GM18507 (cell line): ENCODE measurements at regions not wholly inside any gene's neighbourhood (a gene's known extent, or its start where the extent isn't known, plus 50 kb on each side); places are given as distances from the start of the nearest gene placed in this dataset.

Source experiments
- DNase-seq: peaks from one replicate; pipeline ENCODE4 v3.0.0; 2011; ENCODE audit warnings: low read depth; ENCODE audit not compliant: insufficient read length; ENCODE audit errors: extremely low spot score
- FAIRE-seq: peaks from 2 replicates; lab custom pipeline; 2011; peaks lifted over from hg19 to GRCh38; lab: Jason Lieb, UNC

DNA sequence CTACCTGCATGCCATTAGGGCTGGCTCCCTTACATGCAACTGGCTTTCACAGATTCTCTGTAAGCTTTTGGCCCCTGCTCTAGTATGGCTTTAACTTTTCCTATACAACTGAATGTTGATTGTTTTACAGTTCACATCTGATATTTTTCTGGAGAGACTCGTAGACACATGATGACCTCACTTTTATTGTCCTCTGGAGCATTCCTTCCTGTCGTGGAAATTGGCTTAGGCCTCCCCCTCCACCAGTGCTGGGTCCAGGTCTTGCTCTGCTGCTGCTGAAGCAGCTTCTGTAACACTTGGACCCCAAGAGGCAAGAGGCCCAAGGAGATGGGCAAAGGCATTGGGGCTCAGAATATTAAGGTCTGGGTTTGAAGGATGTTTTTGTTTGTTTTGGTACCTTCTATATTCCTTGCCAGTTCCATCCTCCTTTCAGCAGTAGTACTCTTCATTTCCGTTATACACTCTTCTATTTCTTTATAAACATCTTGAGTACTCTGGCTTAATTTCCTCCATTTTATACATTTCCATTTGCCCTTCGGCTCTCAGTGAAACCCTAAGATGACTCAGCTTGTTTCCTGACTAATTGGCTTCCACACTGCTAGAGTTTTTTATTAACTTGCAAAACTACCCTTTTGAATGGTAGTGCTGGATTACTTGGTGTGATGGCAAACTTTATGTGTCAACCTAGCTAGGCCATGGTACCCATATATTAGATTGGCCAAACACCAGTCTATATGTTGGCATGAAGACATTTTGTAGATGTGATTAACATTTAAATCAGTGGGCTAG lies 219.8 kb downstream of the CDCA7 start:
- peak; percentile 8 for DNase-seq
- FAIRE-seq = peak; percentile 62

GRCh38 chr2:173578404-173579107 lies 223.9 kb downstream of the CDCA7 start:
- no peak for FAIRE-seq
- DNase-seq = no peak

DNA sequence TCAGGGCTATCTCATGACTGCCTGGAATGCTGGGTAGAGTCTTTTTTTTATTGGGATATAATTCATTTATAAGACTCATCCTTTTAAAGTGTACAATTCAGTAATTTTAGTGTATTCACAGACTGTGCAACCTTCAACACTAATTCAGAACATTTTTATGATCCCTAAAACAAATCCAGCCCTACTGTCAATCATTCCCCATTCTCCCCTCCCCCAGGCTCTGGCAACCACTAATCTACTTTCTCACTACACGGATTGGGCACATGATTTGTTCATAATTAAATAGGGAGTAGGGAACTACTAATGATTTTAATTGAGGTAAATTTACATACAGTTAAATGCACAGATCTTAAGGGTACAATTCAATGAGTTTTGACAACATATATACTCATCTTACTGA lies 225.7 kb downstream of the CDCA7 start:
- DNase-seq (no peak), FAIRE-seq (no peak)

- DNase-seq (no peak), FAIRE-seq (no peak)
Observed at GRCh38 chr2:173580956-173581355, 226.3 kb downstream of the CDCA7 start.

DNA sequence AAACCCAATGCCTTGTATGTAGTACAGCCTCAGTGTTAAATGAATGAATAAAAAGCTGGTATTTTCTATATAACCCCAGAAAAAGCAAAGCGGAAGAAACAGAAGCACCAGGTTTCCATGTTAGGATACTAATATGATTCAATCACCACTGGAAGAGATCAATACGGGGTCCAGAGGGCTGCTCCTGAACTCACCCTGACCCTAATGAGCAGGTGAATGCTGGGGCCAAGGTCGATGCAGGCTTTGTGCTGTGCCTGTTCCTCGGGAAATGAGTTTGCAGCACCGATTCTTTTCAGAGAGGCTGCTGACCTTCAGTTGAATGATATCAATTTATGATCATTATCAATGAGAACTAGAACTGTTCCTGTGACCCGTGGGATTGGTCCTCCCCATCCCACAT lies 228.5 kb downstream of the CDCA7 start:
- DNase-seq (no peak), FAIRE-seq (no peak)

GRCh38 chr2:173584000-173584399 lies 229.3 kb downstream of the CDCA7 start:
- DNase-seq = no peak
- no peak for FAIRE-seq

DNA sequence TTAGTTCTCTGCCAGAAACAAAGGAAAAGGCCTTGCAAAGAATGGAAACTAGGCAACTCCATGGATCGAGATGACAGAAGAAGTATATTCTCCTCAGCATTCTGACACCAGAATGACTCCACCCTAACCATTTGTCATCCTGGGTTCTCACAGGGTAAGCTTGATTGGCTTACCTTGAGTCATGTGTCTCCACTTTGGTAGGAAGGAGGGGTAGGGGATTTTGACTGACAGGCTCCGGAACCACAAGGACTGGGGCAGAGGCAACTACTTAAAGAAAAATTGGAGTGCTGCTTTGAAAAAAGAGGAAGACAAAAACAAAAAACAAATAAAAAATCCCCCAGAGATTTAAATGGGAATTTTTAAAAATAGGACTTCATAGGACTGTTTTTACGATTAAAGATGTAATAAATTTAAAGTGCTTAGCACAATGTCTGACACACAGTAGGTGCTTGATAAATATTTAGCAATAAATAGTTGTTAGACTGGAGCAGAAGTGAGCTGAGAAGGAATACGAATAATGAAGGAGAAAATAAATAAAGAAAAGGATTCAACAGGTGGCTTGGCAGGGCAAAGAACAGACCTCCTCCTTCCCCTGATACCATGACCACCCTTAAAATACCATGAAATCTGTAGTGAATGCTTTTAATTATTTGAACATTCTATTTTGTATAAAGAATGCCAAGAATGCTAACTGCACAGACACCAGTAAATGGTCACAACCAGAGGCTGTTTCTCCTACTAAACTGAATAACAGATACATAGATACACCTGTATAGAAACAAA lies 230.2 kb downstream of the CDCA7 start:
- FAIRE-seq = no peak
- DNase-seq = no peak

DNA sequence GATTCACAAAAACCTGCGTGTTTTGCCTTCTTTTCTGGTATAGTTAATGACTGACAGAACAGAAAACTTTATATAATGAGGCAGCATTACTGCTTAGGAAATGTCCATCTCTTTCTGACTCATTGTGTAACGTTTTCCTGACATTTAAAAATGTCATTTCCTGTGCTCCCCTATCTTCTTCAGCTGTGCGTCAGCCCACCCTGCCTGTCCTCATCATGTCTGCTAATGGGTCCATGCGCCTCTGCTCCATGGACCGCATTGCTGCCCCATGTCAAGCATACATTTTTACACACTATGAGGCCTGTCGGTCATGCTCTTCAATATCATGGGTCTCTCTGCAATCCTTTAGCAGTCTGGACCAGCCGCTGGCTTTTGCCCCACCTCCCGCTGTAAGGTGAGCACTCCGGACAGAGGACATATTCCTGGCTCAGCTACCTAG lies 234.3 kb downstream of the CDCA7 start:
- DNase-seq = no peak

GRCh38 chr2:173589604-173590275 lies 235.1 kb downstream of the CDCA7 start:
- FAIRE-seq (no peak), DNase-seq (no peak)

More for the DNA sequence above, 234.3 kb downstream of the CDCA7 start:
- FAIRE-seq = no peak

GRCh38 chr2:173590276-173590861 lies 235.7 kb downstream of the CDCA7 start:
- FAIRE-seq = no peak

DNA sequence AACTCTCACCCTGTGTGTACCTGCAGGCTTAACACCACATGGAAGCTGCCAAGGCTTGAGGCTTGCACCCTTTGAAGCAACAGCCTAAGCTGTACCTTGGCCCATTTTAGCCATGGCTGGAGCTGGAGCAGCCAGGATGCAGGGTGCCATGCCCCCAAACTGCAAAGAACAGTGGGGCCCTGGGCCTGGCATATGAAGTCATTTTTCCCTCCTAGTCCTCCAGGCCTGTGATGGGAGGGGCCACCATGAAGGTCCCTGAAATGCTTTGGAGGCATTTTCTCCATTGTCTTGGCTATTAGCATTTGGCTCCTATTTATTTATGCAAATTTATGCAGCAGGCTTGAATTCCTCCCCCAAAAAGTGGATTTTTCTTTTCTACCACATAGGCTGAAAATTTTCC lies 238.4 kb downstream of the CDCA7 start:
- FAIRE-seq (no peak), DNase-seq (no peak)

More at GRCh38 chr2:173590276-173590861, 235.7 kb downstream of the CDCA7 start:
- no peak for DNase-seq

DNA sequence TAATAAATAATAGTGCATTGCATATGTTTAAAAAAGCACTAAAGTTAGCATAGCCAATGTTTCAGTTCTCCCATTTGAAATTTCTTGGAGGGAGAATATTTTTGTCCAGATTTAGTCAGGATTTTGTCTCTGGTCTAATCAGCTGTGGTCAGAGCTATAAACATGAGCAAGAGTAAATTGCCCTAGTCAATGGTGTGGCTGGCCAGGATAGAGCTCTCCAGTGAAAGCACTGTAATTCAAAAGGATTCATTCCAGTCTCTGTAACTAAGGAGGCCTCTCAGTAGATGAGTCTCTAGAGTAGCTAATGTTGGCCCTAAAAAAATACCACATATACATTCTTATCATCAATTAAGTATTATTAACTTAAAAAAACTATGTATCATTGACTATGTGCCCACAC lies 241.6 kb downstream of the CDCA7 start:
- DNase-seq (no peak), FAIRE-seq (no peak)

DNA sequence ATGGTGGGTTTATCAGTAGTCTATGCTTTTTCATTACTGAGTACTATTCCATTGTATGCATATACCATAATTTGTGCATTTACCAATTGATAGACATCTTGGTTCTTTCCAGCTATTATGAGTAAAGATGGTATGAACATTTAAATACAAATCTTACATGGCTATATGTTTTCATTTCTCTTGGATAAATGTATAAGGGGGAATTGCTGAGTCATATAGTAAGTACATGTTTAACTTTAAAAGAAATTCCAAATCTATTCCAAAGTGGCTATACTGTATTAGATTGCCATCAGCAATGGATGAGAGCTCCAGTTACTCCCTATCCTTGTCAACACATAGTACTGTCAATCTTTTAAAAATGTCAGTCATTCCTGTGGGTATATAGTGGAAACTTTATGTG lies 243.9 kb downstream of the CDCA7 start:
- FAIRE-seq = no peak

GRCh38 chr2:173599821-173600359 lies 245.2 kb downstream of the CDCA7 start:
- FAIRE-seq (no peak), DNase-seq (no peak)

More for the DNA sequence above, 243.9 kb downstream of the CDCA7 start:
- no peak for DNase-seq

DNA sequence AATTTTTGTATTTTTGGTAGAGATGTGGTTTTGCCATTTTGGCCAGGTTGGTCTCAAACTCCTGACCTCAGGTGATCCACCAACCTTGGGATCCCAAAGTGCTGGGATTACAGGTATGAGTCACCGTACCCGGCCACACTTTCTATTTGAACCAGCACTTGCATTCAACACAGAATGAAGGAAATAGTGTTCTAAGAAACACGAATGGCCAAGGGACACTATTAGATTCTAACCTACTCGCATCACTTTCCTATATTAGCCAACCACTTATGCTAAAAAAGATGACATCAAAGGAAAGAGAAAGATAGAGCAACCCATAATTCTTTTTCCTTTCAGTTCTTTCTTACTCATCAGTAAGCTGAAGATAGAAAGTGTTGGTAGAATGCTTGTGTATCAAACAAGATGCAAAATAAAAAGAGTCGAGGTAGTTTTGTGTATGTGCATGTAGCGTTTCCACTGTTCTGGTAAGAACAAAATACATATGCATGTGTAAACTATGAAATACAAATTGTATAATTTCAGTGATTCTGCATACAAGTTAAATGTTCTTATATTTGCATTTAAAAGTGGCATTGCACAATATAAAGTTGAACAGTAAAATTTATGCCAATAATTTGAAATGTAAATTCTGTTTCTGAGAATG lies 247.6 kb downstream of the CDCA7 start:
- FAIRE-seq (no peak), DNase-seq (no peak)

DNA sequence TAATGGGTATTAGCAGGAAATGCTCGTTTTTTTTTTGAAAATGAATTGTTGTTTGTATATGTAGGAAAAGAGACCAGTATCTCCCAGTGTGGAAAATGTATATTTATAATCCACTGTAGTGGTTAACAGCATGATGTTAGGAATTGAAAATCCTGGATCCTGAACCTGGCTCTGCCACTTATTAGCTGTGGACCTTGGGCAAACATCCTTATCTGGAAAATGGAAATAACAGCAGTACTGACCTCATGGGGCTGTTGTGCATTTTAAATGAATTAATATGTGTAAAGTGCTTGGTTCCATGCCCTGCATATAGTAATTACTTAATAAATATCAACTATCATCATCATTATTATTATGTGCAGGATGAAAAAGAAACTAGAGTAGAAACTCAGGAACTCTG lies 251.3 kb downstream of the CDCA7 start:
- FAIRE-seq = no peak
- DNase-seq = no peak

DNA sequence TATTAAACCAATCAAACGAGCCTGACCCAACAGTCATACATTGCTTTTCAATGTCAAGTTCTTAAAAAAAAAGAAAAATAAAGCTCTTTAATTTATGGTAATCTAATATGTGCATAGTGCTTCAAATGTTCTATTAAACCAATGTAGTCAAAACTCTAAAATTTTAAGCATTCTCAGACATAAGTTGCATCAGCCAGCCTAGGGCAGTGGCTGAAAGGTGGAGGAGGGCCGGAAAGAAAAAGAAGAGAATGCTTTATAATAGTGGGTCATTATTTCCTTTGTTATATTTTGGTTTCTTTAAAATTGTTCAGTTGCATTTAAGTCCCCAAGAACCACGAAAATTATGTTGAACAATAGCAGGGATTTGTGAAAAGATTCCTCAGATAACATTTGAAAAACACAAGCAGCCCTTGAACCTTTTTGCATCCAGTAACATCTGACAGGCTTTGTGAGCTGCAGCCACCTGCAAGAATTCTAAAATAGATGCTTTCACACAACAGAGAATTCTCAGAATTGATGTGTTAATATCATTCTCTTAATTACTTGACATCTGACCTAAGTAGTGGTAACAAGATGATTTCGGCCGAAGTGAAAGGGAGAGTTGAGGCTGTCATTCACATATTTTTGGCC lies 252.1 kb downstream of the CDCA7 start:
- DNase-seq (no peak), FAIRE-seq (no peak)

DNA sequence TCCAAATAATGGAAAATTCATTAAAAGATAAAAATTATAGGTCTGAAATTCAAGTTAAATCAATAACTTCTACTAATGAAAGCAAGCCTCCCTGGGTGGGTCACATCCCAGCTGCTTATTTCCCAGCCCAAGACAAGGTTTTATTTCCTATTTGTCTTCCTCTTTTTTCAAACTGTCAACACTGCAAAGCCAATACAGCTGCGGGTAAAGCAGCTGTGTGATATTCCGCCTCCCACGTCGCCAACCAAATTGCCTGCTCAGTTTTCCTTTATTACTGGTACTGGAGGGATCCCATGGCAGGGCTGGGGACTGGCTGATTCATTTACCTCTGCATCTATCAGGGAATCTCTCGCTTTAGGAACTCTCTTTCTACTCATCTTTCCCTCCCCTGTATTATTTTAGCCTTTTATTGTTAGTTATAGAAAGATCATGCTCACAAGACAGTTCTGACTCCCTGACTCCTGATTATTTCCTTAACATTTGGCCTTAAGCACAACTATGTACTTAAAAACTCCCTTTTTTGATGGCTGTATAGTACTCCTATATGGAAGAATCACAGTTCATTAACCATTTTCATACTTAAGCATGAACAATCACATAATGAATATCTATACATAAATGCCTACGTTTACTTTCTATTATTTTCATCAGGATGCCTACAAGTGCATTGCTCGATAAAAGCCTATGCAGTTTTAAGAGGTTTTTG lies 253.1 kb downstream of the CDCA7 start:
- DNase-seq (no peak), FAIRE-seq (no peak)
